HEK293 (cell line): ENCODE measurements at regions not wholly inside any gene's neighbourhood (a gene's known extent, or its start where the extent isn't known, plus 50 kb on each side); places are given as distances from the start of the nearest gene placed in this dataset.

Source experiments
- CTCF ChIA-PET: fragments of 350-600 bp; formaldehyde crosslinking; extraction: SDS; loops from one replicate; lab custom pipeline; 2021; ENCODE audit warnings: antibody characterized with exemption; lab: Yijun Ruan, JAX
- POLR2A ChIA-PET: fragments of 300-600 bp; formaldehyde crosslinking; extraction: SDS; loops from one replicate; lab custom pipeline; 2020; ENCODE audit warnings: antibody characterized with exemption, inconsistent platforms; lab: Yijun Ruan, JAX
- H3K27ac ChIP-seq: fragments of 200-500 bp; sonication (Bioruptor generic); 2 replicates; pipeline ENCODE4 v1.5.1; 2014; ENCODE audit warnings: low read depth, low read length, control low read depth, inconsistent platforms; ENCODE audit errors: extremely low read depth
- H3K36me3 ChIP-seq, 2 experiments: fragments of 200-500 bp in 1 of 2; sonication (Bioruptor generic) in 1 of 2; 1 replicate in 1 of 2; 2 replicates in 1 of 2; pipeline ENCODE4 v1.5.1; 2014 to 2017; ENCODE audit warnings: inconsistent platforms in 2 of 2, low read length in 2 of 2; ENCODE audit not compliant: control insufficient read depth in 2 of 2, insufficient read depth in 1 of 2
- H3K4me1 ChIP-seq: fragments of 200-500 bp; sonication (Bioruptor generic); 2 replicates; pipeline ENCODE4 v1.5.1; 2014; ENCODE audit warnings: mild to moderate bottlenecking, low read length, inconsistent platforms; ENCODE audit not compliant: control insufficient read depth, insufficient read depth
- H3K4me3 ChIP-seq: 2 replicates; pipeline ENCODE4 v1.5.1; 2011; ENCODE audit warnings: low read depth, mild to moderate bottlenecking, control low read depth, low read length, moderate library complexity
- H3K9me3 ChIP-seq: fragments of 200-500 bp; sonication (Bioruptor generic); 2 replicates; pipeline ENCODE4 v1.5.1; 2014; ENCODE audit warnings: low read depth, low read length, inconsistent platforms; ENCODE audit not compliant: control insufficient read depth, insufficient read depth
- BCL11B ChIP-seq: fragments of 450-650 bp; formaldehyde crosslinking; IDR thresholded peaks from 2 replicates; pipeline ENCODE4 v1.5.1; 2016; ENCODE audit warnings: low read depth, missing biosample characterization, missing genetic modification characterization
- GLI2 ChIP-seq: fragments of 450-650 bp; formaldehyde crosslinking; IDR thresholded peaks from 2 replicates; pipeline ENCODE4; 2017; ENCODE audit warnings: missing biosample characterization, missing genetic modification characterization, low read depth, borderline replicate concordance
- OSR2 ChIP-seq: fragments of 450-650 bp; formaldehyde crosslinking; IDR thresholded peaks from 2 replicates; pipeline ENCODE4 v1.5.1; 2016; ENCODE audit warnings: missing biosample characterization, missing genetic modification characterization
- PRDM6 ChIP-seq: fragments of 450-650 bp; formaldehyde crosslinking; IDR thresholded peaks from 2 replicates; pipeline ENCODE4 v1.5.1; 2017; ENCODE audit warnings: missing biosample characterization, missing genetic modification characterization
- SCRT2 ChIP-seq: fragments of 450-650 bp; formaldehyde crosslinking; IDR thresholded peaks from 2 replicates; pipeline ENCODE4 v1.5.1; 2016; ENCODE audit warnings: missing biosample characterization, missing genetic modification characterization
- TSHZ1 ChIP-seq: fragments of 450-650 bp; formaldehyde crosslinking; IDR thresholded peaks from 2 replicates; pipeline ENCODE4 v1.5.1; 2016; ENCODE audit warnings: missing biosample characterization, missing genetic modification characterization, borderline replicate concordance
- ZEB2 ChIP-seq: fragments of 450-650 bp; formaldehyde crosslinking; IDR thresholded peaks from 2 replicates; pipeline ENCODE4 v1.5.1; 2016; ENCODE audit warnings: missing biosample characterization, missing genetic modification characterization
- ZIC2 ChIP-seq: fragments of 450-650 bp; formaldehyde crosslinking; IDR thresholded peaks from 2 replicates; pipeline ENCODE4 v1.5.1; 2016; ENCODE audit warnings: missing biosample characterization, missing genetic modification characterization
- ZNF274 ChIP-seq, 2 experiments: fragments of 200-500 bp in 1 of 2; fragments of 450-650 bp in 1 of 2; sonication (Bioruptor generic) in 1 of 2; formaldehyde crosslinking in 1 of 2; IDR thresholded peaks; 2 replicates each; pipeline versions ENCODE4 v1.5.1 to v1.6.1; 2014 to 2016; ENCODE audit warnings: borderline replicate concordance in 1 of 2, inconsistent platforms in 1 of 2, low read length in 1 of 2, missing biosample characterization in 1 of 2, missing genetic modification characterization in 1 of 2
- ZNF416 ChIP-seq: fragments of 450-650 bp; formaldehyde crosslinking; IDR thresholded peaks from 2 replicates; pipeline ENCODE4 v1.5.1; 2016; ENCODE audit warnings: missing biosample characterization, missing genetic modification characterization
- ZNF433 ChIP-seq: fragments of 450-650 bp; formaldehyde crosslinking; IDR thresholded peaks from 2 replicates; pipeline ENCODE4 v1.5.1; 2016; ENCODE audit warnings: missing biosample characterization, missing genetic modification characterization, low read depth
- ZNF501 ChIP-seq: fragments of 450-650 bp; formaldehyde crosslinking; IDR thresholded peaks from 2 replicates; pipeline ENCODE4 v1.5.1; 2016; ENCODE audit warnings: missing biosample characterization, missing genetic modification characterization
- ZNF514 ChIP-seq: fragments of 450-650 bp; formaldehyde crosslinking; IDR thresholded peaks from 2 replicates; pipeline ENCODE4 v1.5.1; 2016; ENCODE audit warnings: missing biosample characterization, missing genetic modification characterization
- ZNF529 ChIP-seq: fragments of 450-650 bp; formaldehyde crosslinking; IDR thresholded peaks from 2 replicates; pipeline ENCODE4 v1.5.1; 2017; ENCODE audit warnings: missing genetic modification characterization, missing biosample characterization; ENCODE audit not compliant: insufficient replicate concordance
- ZNF530 ChIP-seq: fragments of 450-650 bp; formaldehyde crosslinking; IDR thresholded peaks from 2 replicates; pipeline ENCODE4 v1.5.1; 2016; ENCODE audit warnings: low read depth, missing biosample characterization, missing genetic modification characterization
- ZNF558 ChIP-seq: fragments of 450-650 bp; formaldehyde crosslinking; IDR thresholded peaks from 2 replicates; pipeline ENCODE4 v1.5.1; 2016; ENCODE audit warnings: missing biosample characterization, missing genetic modification characterization
- ZNF626 ChIP-seq: fragments of 450-650 bp; sonication (Bioruptor Pico); formaldehyde crosslinking; IDR thresholded peaks from 2 replicates; pipeline ENCODE4 v1.5.1; 2018; ENCODE audit warnings: missing biosample characterization, missing genetic modification characterization, inconsistent platforms
- ZNF677 ChIP-seq: fragments of 450-650 bp; IDR thresholded peaks from 2 replicates; pipeline ENCODE4 v1.5.0; 2018; ENCODE audit warnings: missing biosample characterization, mild to moderate bottlenecking, missing genetic modification characterization, moderate library complexity
- ZNF768 ChIP-seq: fragments of 450-650 bp; formaldehyde crosslinking; IDR thresholded peaks from 2 replicates; pipeline ENCODE4 v1.5.1; 2018; ENCODE audit warnings: missing biosample characterization, mild to moderate bottlenecking, missing genetic modification characterization
- ZNF791 ChIP-seq: fragments of 450-650 bp; formaldehyde crosslinking; IDR thresholded peaks from 2 replicates; pipeline ENCODE4 v1.5.1; 2016; ENCODE audit warnings: missing biosample characterization, missing genetic modification characterization
- ZSCAN30 ChIP-seq: fragments of 450-650 bp; IDR thresholded peaks from 2 replicates; pipeline ENCODE4 v1.5.1; 2018; ENCODE audit warnings: missing biosample characterization, mild to moderate bottlenecking, missing genetic modification characterization, moderate library complexity
- TF ChIP-seq, protein P1 (sequence below): fragments of 450-650 bp; formaldehyde crosslinking; IDR thresholded peaks from 2 replicates; pipeline ENCODE4 v1.5.1; 2016; ENCODE audit warnings: missing biosample characterization, missing genetic modification characterization

GRCh38 chr5:8320244-8320643 lies 451.3 kb downstream of the MTRR start (continued):
- TF ChIP-seq BCL11B, result no peak
- peak; percentile 98 for TF ChIP-seq ZEB2 (tag by site-specific recombination)

GRCh38 chr5:8321272-8321671 lies 452.3 kb downstream of the MTRR start:
- no peak overlapping the region for H3K27ac ChIP-seq
- no peaks in the 10 kb centered on the region for H3K9me3 ChIP-seq
- TF ChIP-seq GLI2 (tag by site-specific recombination) (no peak), ZNF514 (tag by site-specific recombination) (no peak), PRDM6 (0 out of 2 replicates have a peak, but pooled peaks have one; percentile 19), TSHZ1 (tag by site-specific recombination) (no peak), ZNF274 (IDR thresholded peaks at IDR 0.05; ENCODE audit: low read length) (no peak), ZNF274 (tag by site-specific recombination; IDR thresholded peaks at IDR 0.05; ENCODE audit: borderline replicate concordance) (no peak)
- TF ChIP-seq, all 188 proteins: peak for 1
- CTCF ChIA-PET, result no interaction called here
- no peaks in the 10 kb centered on the region for H3K4me1 ChIP-seq
- no peak overlapping the region for H3K4me3 ChIP-seq
- H3K36me3 ChIP-seq, result no peaks in the 10 kb centered on the region
- POLR2A ChIA-PET, result no interaction called here

- H3K4me1 ChIP-seq, result no peaks in the 10 kb centered on the region
- CTCF ChIA-PET, result no interaction called here
- no peaks in the 10 kb centered on the region for H3K36me3 ChIP-seq
- H3K27ac ChIP-seq, result no peak overlapping the region
- H3K9me3 ChIP-seq, result no peaks in the 10 kb centered on the region
- POLR2A ChIA-PET, result no interaction called here
- TF ChIP-seq PRDM6 (peak; percentile 39; the same call in 1 of the 2 replicates), ZNF768 (tag by site-specific recombination) (no peak), OSR2 (peak; percentile 25; the same call in 1 of the 2 replicates)
- H3K4me3 ChIP-seq, result no peak overlapping the region
Measured at GRCh38 chr5:8322484-8322883, 453.5 kb downstream of the MTRR start.

GRCh38 chr5:8327016-8327415 lies 458.1 kb downstream of the MTRR start:
- no peak overlapping the region for H3K4me3 ChIP-seq
- no peak for TF ChIP-seq ZNF529 (tag by site-specific recombination)
- no peak for TF ChIP-seq ZNF791 (tag by site-specific recombination)
- TF ChIP-seq ZIC2 (tag by site-specific recombination), result no peak
- TF ChIP-seq ZNF501, result no peak
- no peak for TF ChIP-seq ZNF416 (tag by site-specific recombination)
- TF ChIP-seq, protein P1, sequence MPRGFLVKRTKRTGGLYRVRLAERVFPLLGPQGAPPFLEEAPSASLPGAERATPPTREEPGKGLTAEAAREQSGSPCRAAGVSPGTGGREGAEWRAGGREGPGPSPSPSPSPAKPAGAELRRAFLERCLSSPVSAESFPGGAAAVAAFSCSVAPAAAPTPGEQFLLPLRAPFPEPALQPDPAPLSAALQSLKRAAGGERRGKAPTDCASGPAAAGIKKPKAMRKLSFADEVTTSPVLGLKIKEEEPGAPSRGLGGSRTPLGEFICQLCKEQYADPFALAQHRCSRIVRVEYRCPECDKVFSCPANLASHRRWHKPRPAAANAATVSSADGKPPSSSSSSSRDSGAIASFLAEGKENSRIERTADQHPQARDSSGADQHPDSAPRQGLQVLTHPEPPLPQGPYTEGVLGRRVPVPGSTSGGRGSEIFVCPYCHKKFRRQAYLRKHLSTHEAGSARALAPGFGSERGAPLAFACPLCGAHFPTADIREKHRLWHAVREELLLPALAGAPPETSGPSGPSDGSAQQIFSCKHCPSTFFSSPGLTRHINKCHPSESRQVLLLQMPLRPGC (tag by site-specific recombination), result 0 out of 2 replicates have a peak, but pooled peaks have one; percentile 23
- 0 out of 2 replicates have a peak, but pooled peaks have one; percentile 10 for TF ChIP-seq ZEB2 (tag by site-specific recombination)
- TF ChIP-seq ZNF558 (tag by site-specific recombination), result no peak
- TF ChIP-seq ZNF433 (tag by site-specific recombination), result no peak
- no peak for TF ChIP-seq ZSCAN30 (tag by site-specific recombination)
- no peak for TF ChIP-seq ZNF530 (tag by site-specific recombination)
- no peak for TF ChIP-seq ZNF677 (tag by site-specific recombination)
- TF ChIP-seq ZNF626 (tag by site-specific recombination), result no peak
- TF ChIP-seq SCRT2, result peak; percentile 32; the same call in 1 of the 2 replicates
- H3K9me3 ChIP-seq, result no peaks in the 10 kb centered on the region
- no peaks in the 10 kb centered on the region for H3K4me1 ChIP-seq
- H3K27ac ChIP-seq, result no peak overlapping the region
- no peaks in the 10 kb centered on the region for H3K36me3 ChIP-seq
- POLR2A ChIA-PET, result no interaction called here
- CTCF ChIA-PET, result no interaction called here
